Lower leg skin (tissue), 3 donors: ENCODE measurements at regions not wholly inside any gene's neighbourhood (a gene's known extent, or its start where the extent isn't known, plus 50 kb on each side); places are given as distances from the start of the nearest gene placed in this dataset.

Source experiments
- POLR2A ChIP-seq, 2 donors: fragments of 450-650 bp; IDR thresholded peaks; one replicate each; pipeline ENCODE4 v1.6.1; 2016 to 2017; ENCODE audit warnings: antibody characterized with exemption in 2 of 2, mild to moderate bottlenecking in 1 of 2, moderate library complexity in 1 of 2
- TF ChIP-seq, protein P1 (sequence below), 3 donors: fragments of 450-650 bp; IDR thresholded peaks; one replicate each; pipeline ENCODE4 v1.5.1; 2016; ENCODE audit warnings: antibody characterized with exemption in 3 of 3, mild to moderate bottlenecking in 3 of 3, moderate library complexity in 2 of 3

DNA sequence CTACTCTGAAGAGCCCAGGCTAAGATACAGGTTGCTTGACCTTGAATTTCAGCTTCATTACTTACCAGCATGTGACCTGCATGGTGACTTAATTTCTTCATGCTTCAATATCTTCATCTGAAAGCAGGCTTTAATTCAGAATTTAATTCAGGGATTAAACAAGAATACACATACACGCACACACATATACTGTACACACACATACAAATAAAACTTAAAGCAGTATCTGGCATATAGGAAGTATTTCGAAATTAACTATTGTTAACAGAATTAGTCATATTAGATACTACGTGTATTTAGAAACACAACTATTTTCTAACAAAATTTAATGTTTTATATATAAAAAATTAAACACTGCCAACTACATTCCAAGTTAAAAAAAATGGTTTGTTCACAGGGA lies 640.3 kb downstream of the SLC6A15 start:
- TF ChIP-seq, protein P1, sequence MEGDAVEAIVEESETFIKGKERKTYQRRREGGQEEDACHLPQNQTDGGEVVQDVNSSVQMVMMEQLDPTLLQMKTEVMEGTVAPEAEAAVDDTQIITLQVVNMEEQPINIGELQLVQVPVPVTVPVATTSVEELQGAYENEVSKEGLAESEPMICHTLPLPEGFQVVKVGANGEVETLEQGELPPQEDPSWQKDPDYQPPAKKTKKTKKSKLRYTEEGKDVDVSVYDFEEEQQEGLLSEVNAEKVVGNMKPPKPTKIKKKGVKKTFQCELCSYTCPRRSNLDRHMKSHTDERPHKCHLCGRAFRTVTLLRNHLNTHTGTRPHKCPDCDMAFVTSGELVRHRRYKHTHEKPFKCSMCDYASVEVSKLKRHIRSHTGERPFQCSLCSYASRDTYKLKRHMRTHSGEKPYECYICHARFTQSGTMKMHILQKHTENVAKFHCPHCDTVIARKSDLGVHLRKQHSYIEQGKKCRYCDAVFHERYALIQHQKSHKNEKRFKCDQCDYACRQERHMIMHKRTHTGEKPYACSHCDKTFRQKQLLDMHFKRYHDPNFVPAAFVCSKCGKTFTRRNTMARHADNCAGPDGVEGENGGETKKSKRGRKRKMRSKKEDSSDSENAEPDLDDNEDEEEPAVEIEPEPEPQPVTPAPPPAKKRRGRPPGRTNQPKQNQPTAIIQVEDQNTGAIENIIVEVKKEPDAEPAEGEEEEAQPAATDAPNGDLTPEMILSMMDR (IDR thresholded peaks at IDR 0.05) = no peak
- TF ChIP-seq POLR2A (IDR thresholded peaks at IDR 0.05) = no peak
